Thoracic aorta (tissue), 2 donors: ENCODE measurements at regions not wholly inside any gene's neighbourhood (a gene's known extent, or its start where the extent isn't known, plus 50 kb on each side); places are given as distances from the start of the nearest gene placed in this dataset.

Experiments used
- ATAC-seq: fragments of 150-250 bp; one replicate; pipeline ENCODE4 v1.8.0; 2017; ENCODE audit warnings: low read depth; ENCODE audit not compliant: insufficient number of reproducible peaks, low FRiP score
- DNase-seq: peaks from one replicate; pipeline ENCODE4 v3.0.0-alpha.2; 2020; ENCODE audit warnings: low spot score
- H3K27ac ChIP-seq, 2 donors: fragments of 200-600 bp; sonication (generic); 1 replicate in 1 of 2; 2 replicates in 1 of 2; pipeline ENCODE4 v1.5.1; 2016; ENCODE audit warnings: mild to moderate bottlenecking in 2 of 2, moderate library complexity in 2 of 2
- H3K27me3 ChIP-seq: fragments of 200-600 bp; sonication (generic); replicated peaks from 2 replicates; pipeline ENCODE4 v1.6.0; 2016; ENCODE audit warnings: mild to moderate bottlenecking; ENCODE audit not compliant: insufficient read depth
- H3K36me3 ChIP-seq: fragments of 200-600 bp; sonication (generic); one replicate; pipeline ENCODE4 v1.5.1; 2016
- H3K4me1 ChIP-seq, 2 donors: fragments of 200-600 bp; sonication (generic); 1 replicate in 1 of 2; 2 replicates in 1 of 2; pipeline versions ENCODE4 v1.5.1 to v1.6.0; 2016; ENCODE audit warnings: low read depth in 2 of 2, mild to moderate bottlenecking in 1 of 2; ENCODE audit not compliant: control insufficient read depth in 1 of 2
- H3K4me3 ChIP-seq: fragments of 200-600 bp; sonication (generic); 2 replicates; pipeline ENCODE4 v1.5.1; 2016; ENCODE audit warnings: mild to moderate bottlenecking
- H3K9me3 ChIP-seq: fragments of 200-600 bp; sonication (generic); 2 replicates; pipeline ENCODE4 v1.5.1; 2016
- CTCF ChIP-seq: fragments of 200-600 bp; sonication (generic); IDR thresholded peaks from one replicate; pipeline ENCODE4 v1.5.1; 2019; ENCODE audit warnings: antibody characterized with exemption

DNA sequence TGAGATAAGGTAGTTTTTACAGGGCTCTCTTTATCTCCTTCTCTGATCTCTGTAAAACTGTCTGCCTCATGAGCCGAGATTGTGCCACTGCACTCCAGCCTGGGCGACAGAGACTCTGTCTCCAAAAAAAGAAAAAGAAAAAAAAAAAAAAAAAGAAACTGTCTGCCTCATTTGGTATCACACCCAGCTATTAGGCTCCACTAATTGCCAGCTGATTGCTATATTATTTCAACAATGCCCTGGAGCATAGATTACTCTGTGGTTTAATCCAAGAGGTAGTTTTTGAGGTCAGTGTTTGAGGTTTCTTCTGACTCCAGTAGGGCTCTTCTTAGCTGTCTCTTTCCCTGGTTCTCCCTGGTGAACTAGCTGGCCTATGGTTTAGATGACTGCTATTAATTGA, 268.1 kb upstream of the PLPP4 start:
- Histone ChIP-seq H3K27me3 (no peaks in the 10 kb centered on the region), H3K36me3 (no peaks in the 10 kb centered on the region), H3K27ac (no peak overlapping the region), H3K4me1 (no peaks in the 10 kb centered on the region), H3K4me3 (no peak overlapping the region), H3K9me3 (no peaks in the 10 kb centered on the region)
- no peak for ATAC-seq
- no peak for TF ChIP-seq CTCF
- DNase-seq: no peak

DNA sequence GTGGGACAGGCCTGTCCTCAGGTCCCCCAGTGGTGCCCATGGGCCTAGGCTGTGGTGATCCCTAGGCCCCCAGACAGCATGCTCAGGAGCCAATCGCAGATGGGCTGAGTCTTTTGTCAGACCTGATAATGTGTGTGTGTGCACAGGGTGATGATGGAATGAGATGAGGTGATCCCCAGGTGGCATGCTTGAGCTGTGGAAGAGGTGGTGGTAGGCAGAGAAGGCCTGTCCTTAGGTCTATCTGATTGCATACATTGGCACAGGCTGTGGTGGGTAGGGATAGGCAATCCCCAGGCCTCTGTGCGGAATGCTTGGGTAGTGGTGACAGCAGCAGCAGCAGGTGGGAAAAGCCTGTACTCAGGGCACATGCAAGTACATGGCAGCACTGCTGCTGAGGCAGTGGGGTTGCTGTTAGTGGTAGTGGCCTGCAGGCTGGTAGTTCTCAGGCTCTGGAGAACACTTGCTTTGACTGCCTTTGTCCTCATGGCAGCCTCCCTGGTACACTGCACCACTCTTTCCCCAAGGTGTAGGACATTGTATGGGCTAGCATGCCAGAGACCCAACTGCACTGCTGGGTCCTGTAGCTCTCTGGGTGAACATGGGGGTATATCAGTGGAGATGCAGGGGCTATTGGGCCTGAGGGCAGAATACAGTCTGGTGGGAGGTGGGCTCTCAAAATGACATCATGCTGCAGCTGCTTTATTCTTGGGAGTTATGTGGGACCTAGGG, 260.9 kb upstream of the PLPP4 start:
- H3K27ac ChIP-seq: no peak overlapping the region
- no peak for DNase-seq
- no peak for TF ChIP-seq CTCF
- no peaks in the 10 kb centered on the region for H3K36me3 ChIP-seq
- no peak overlapping the region for H3K4me3 ChIP-seq
- H3K27me3 ChIP-seq: no peaks in the 10 kb centered on the region
- no peaks in the 10 kb centered on the region for H3K4me1 ChIP-seq
- no peak for ATAC-seq
- no peaks in the 10 kb centered on the region for H3K9me3 ChIP-seq

GRCh38 chr10:120204877-120205276, 252.2 kb upstream of the PLPP4 start:
- Histone ChIP-seq H3K9me3 (no peaks in the 10 kb centered on the region), H3K36me3 (no peaks in the 10 kb centered on the region), H3K27me3 (no peaks in the 10 kb centered on the region), H3K27ac (no peak overlapping the region), H3K4me3 (no peak overlapping the region), H3K4me1 (no peaks in the 10 kb centered on the region)
- ATAC-seq: no peak
- no peak for DNase-seq
- no peak for TF ChIP-seq CTCF

DNA sequence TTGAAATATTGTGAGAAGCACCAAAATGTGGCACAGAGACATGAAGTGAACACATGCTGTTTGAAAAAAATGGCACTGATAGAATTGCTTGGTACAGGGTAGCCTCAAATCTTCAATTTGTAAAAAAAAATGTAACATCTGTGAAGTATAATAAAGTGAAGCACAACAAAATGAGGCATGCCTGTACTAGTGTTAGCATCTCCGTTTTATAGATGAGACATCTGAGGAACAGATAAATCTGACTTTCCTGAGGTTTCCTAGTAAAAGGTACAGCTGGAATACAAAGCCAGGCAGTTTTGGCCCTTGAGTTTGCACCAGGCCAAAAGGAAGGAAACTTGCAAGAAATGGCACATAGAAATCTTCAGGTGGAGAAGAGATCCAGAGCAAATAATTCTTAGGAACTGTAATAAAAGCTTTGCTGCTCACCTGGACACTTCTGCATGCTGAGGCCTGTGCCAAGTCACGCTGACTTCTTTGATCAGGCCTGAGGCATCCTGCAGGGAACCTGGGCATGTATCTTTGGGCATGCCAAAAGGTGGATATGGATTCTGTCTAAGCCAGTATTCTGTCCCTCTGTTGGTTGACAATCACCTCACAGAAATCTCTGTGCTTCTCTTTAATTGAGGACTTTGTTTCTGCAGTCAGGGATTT, 251.5 kb upstream of the PLPP4 start:
- Histone ChIP-seq H3K27ac (no peak overlapping the region), H3K36me3 (no peaks in the 10 kb centered on the region), H3K4me1 (no peaks in the 10 kb centered on the region), H3K9me3 (no peaks in the 10 kb centered on the region), H3K4me3 (no peak overlapping the region), H3K27me3 (no peaks in the 10 kb centered on the region)
- no peak for ATAC-seq
- TF ChIP-seq CTCF: no peak
- DNase-seq: no peak

- no peaks in the 10 kb centered on the region for H3K36me3 ChIP-seq
- H3K4me1 ChIP-seq: no peaks in the 10 kb centered on the region
- ATAC-seq (no peak), DNase-seq (no peak)
- H3K27ac ChIP-seq: no peak overlapping the region
- TF ChIP-seq CTCF: no peak
- H3K9me3 ChIP-seq: no peaks in the 10 kb centered on the region
- H3K4me3 ChIP-seq: no peak overlapping the region
- H3K27me3 ChIP-seq: no peaks in the 10 kb centered on the region
Observed at GRCh38 chr10:120208488-120208887, 248.5 kb upstream of the PLPP4 start.
